ENCODE measurements at regions not wholly inside any gene's neighbourhood (a gene's known extent, or its start where the extent isn't known, plus 50 kb on each side); places are given as distances from the start of the nearest gene placed in this dataset.
"Not testable (repeated sequence)": the region's sequence is repeated elsewhere in the genome, so short reads cannot be mapped to it uniquely, and the experiment has no call there.

DNA sequence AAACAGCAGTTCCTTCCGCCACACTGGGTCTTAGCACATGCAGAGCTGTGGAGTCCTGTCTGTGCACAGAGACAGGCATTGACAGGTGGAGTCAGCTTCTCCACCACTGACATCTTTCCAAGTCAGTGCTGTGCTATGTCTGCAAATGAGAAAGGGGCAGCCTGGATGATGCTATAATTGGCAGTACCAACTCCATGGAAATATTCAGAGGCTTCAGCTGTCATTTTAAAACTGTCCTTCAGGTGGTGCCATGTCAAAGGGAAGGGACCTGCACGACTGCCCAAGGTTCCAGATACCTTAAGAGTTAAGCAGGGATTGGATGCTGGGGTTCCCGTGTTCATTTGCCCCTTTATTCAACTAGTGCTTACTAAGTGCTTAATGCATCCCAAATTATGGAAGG lies 258.0 kb upstream of the PRKCQ start:
- Mint-ChIP-seq H3K36me3 (no peaks in the 10 kb centered on the region), H3K27ac (no peak overlapping the region)
- H3K9me3 ChIP-seq (ENCODE audit: low read depth) = no peaks in the 10 kb centered on the region

DNA sequence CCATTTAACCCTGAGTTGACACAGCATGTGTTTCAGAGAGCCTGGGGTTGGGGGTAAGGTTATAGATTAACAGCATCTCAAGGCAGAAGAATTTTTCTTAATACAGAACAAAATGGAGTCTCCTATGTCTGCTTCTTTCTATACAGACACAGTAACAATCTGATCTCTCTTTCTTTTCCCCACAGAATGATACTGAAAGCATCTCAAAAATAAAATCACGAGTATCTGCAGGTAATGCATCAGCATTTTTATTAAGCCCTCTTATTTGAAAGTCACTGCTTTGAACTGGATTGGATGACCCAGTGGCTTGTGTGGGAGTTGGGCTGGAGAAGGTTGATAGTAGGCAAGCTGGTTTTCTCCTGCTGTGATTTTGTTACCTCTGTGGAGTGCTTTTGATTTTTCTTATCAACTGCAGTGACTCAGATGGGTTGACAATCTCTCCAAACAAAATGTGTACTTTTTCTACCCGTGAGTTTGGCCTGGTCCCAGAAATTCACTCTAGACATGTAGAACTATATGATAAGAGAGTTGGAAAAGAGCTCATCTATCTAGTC lies 253.5 kb upstream of the PRKCQ start:
- no peaks in the 10 kb centered on the region for H3K36me3 ChIP-seq

More for the DNA sequence above, 258.0 kb upstream of the PRKCQ start:
- Histone ChIP-seq H2AFZ (replicated peaks) (no peak overlapping the region), H4K20me1 (ENCODE audit: low read depth) (no peaks in the 10 kb centered on the region), H3K27me3 (no peaks in the 10 kb centered on the region), H3K27ac (no peak overlapping the region), H3K9ac (no peak overlapping the region), H3K4me3 (no peak overlapping the region), H3K36me3 (no peaks in the 10 kb centered on the region), H3K4me2 (no peak overlapping the region), H3K4me1 (no peaks in the 10 kb centered on the region), H3K79me2 (ENCODE audit: low read depth) (no peaks in the 10 kb centered on the region), H3F3A (ENCODE audit: low read depth) (peaks cover 19% of the 10 kb centered on the region)
- no peak overlapping the region for H3K4me3 Mint-ChIP-seq
- DNase-seq (ENCODE audit: low spot score) = no peak
- no peaks in the 10 kb centered on the region for H3K27me3 Mint-ChIP-seq (ENCODE audit: insufficient read depth, low read depth)
- TF ChIP-seq, protein P1, sequence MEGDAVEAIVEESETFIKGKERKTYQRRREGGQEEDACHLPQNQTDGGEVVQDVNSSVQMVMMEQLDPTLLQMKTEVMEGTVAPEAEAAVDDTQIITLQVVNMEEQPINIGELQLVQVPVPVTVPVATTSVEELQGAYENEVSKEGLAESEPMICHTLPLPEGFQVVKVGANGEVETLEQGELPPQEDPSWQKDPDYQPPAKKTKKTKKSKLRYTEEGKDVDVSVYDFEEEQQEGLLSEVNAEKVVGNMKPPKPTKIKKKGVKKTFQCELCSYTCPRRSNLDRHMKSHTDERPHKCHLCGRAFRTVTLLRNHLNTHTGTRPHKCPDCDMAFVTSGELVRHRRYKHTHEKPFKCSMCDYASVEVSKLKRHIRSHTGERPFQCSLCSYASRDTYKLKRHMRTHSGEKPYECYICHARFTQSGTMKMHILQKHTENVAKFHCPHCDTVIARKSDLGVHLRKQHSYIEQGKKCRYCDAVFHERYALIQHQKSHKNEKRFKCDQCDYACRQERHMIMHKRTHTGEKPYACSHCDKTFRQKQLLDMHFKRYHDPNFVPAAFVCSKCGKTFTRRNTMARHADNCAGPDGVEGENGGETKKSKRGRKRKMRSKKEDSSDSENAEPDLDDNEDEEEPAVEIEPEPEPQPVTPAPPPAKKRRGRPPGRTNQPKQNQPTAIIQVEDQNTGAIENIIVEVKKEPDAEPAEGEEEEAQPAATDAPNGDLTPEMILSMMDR (IDR thresholded peaks at IDR 0.05) = peak; percentile 38
- TF ChIP-seq EZH2phosphoT487 (IDR thresholded peaks at IDR 0.05) = no peak
- peaks cover 6% of the 10 kb centered on the region for H3K9me3 Mint-ChIP-seq
- peaks cover 9% of the 10 kb centered on the region for H3K4me1 Mint-ChIP-seq

DNA sequence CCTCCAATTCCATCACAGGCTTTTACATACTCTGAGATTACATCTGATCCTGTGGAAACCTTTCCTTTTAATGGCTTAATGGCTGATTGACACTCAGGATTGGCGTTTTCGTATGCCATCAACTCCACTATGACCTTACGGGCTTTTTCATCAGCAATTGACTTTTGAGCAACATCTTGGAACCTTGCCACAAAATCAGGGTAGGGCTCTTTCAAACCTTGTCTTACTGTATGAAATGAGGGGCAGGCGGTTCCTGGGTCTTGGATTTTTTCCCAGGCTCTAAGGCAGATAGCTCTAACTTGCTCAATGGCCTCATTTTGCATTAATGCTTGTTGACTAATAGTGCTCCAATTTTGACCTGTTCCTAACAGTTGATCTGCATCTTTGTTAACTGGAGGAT lies 250.9 kb upstream of the PRKCQ start:
- not testable (repeated sequence) for H3K27ac Mint-ChIP-seq; H3K79me2 ChIP-seq (ENCODE audit: low read depth); H3F3A ChIP-seq (ENCODE audit: low read depth); H4K20me1 ChIP-seq (ENCODE audit: low read depth); H2AFZ ChIP-seq (replicated peaks); H3K9ac ChIP-seq; H3K4me3 ChIP-seq; H3K36me3 Mint-ChIP-seq; H3K27me3 Mint-ChIP-seq (ENCODE audit: insufficient read depth, low read depth); H3K4me2 ChIP-seq; H3K9me3 ChIP-seq (ENCODE audit: low read depth); H3K27ac ChIP-seq; H3K4me1 ChIP-seq; H3K9me3 Mint-ChIP-seq; H3K36me3 ChIP-seq; H3K4me3 Mint-ChIP-seq; H3K27me3 ChIP-seq; DNase-seq (ENCODE audit: low spot score)
- peaks cover 14% of the 10 kb centered on the region for H3K4me1 Mint-ChIP-seq

More for the DNA sequence above, 253.5 kb upstream of the PRKCQ start:
- H3K27me3 Mint-ChIP-seq (ENCODE audit: insufficient read depth, low read depth) = no peaks in the 10 kb centered on the region
- Histone ChIP-seq H2AFZ (replicated peaks) (no peak overlapping the region), H4K20me1 (ENCODE audit: low read depth) (no peaks in the 10 kb centered on the region), H3K9me3 (ENCODE audit: low read depth) (no peaks in the 10 kb centered on the region), H3K4me1 (peaks cover 4% of the 10 kb centered on the region), H3K27ac (no peak overlapping the region), H3F3A (ENCODE audit: low read depth) (peaks cover 19% of the 10 kb centered on the region), H3K9ac (no peak overlapping the region), H3K4me2 (no peak overlapping the region), H3K4me3 (no peak overlapping the region), H3K27me3 (no peaks in the 10 kb centered on the region), H3K79me2 (ENCODE audit: low read depth) (no peaks in the 10 kb centered on the region)
- no peak overlapping the region for H3K27ac Mint-ChIP-seq
- no peaks in the 10 kb centered on the region for H3K36me3 Mint-ChIP-seq
- H3K4me3 Mint-ChIP-seq = no peak overlapping the region
- peaks cover 14% of the 10 kb centered on the region for H3K4me1 Mint-ChIP-seq
- TF ChIP-seq, protein P1 (IDR thresholded peaks at IDR 0.05) = no peak
- TF ChIP-seq EZH2 (IDR thresholded peaks at IDR 0.05) (no peak), EZH2phosphoT487 (IDR thresholded peaks at IDR 0.05) (no peak)
- no peaks in the 10 kb centered on the region for H3K9me3 Mint-ChIP-seq
- no peak for DNase-seq (ENCODE audit: low spot score)

DNA sequence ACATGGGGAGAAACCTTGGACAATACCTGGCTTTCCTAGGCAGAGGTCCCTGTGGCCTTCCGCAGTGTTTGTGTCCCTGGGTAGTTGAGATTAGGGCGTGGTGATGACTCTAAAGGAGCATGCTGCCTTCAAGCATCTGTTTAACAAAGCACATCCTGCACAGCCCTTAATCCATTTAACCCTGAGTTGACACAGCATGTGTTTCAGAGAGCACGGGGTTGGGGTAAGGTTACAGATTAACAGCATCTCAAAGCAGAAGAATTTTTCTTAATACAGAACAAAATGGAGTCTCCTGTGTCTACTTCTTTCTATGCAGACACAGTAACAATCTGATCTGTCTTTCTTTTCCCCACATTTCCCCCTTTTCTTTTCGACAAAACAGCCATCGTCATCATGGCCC lies 244.7 kb upstream of the PRKCQ start:
- H3K9ac ChIP-seq; H3F3A ChIP-seq (ENCODE audit: low read depth); H3K4me2 ChIP-seq; H3K27me3 ChIP-seq; H3K9me3 ChIP-seq (ENCODE audit: low read depth); H3K4me3 ChIP-seq; H3K4me3 Mint-ChIP-seq; H3K36me3 ChIP-seq; H2AFZ ChIP-seq (replicated peaks); H3K36me3 Mint-ChIP-seq; H3K4me1 ChIP-seq; H3K9me3 Mint-ChIP-seq; H3K27me3 Mint-ChIP-seq (ENCODE audit: insufficient read depth, low read depth); H3K27ac ChIP-seq; H3K79me2 ChIP-seq (ENCODE audit: low read depth); H3K4me1 Mint-ChIP-seq; H3K27ac Mint-ChIP-seq; H4K20me1 ChIP-seq (ENCODE audit: low read depth): not testable (repeated sequence)
- peak; percentile 6 for DNase-seq (ENCODE audit: low spot score)

Measured in neural progenitor cell (in vitro differentiated cells).